Small intestine (tissue), 7 donors: ENCODE measurements at regions not wholly inside any gene's neighbourhood (a gene's known extent, or its start where the extent isn't known, plus 50 kb on each side); places are given as distances from the start of the nearest gene placed in this dataset.

ENCODE experiments used
- DNase-seq, 2 donors: peaks; one replicate each; pipeline versions ENCODE4 v3.0.0 to v3.0.0-alpha.2; 2013
- FAIRE-seq: peaks from 2 replicates; lab custom pipeline; 2012; peaks lifted over from hg19 to GRCh38; lab: Jason Lieb, UNC
- H3K27ac ChIP-seq, 3 donors: one replicate each; pipeline ENCODE4 v1.5.1; 2013; ENCODE audit warnings: low read length in 2 of 3, mild to moderate bottlenecking in 2 of 3, control low read depth in 1 of 3, inconsistent platforms in 1 of 3, low read depth in 1 of 3, moderate library complexity in 1 of 3
- H3K27me3 ChIP-seq, 3 donors: one replicate each; pipeline ENCODE4 v1.6.1; 2013; ENCODE audit warnings: low read length in 3 of 3, inconsistent platforms in 1 of 3; ENCODE audit not compliant: control insufficient read depth in 3 of 3, insufficient read depth in 3 of 3
- H3K36me3 ChIP-seq, 3 donors: one replicate each; pipeline ENCODE4 v1.6.1; 2013; ENCODE audit warnings: low read length in 3 of 3, inconsistent platforms in 1 of 3, low read depth in 1 of 3, mild to moderate bottlenecking in 1 of 3, moderate library complexity in 1 of 3; ENCODE audit not compliant: control insufficient read depth in 3 of 3, insufficient read depth in 2 of 3
- H3K4me1 ChIP-seq, 3 donors: one replicate each; pipeline ENCODE4 v1.6.1; 2013; ENCODE audit warnings: low read length in 2 of 3, inconsistent platforms in 1 of 3, low read depth in 1 of 3, mild to moderate bottlenecking in 1 of 3, moderate library complexity in 1 of 3; ENCODE audit not compliant: control insufficient read depth in 3 of 3, insufficient read depth in 2 of 3
- H3K4me3 ChIP-seq, 3 donors: one replicate each; pipeline ENCODE4 v1.5.1; 2013; ENCODE audit warnings: low read length in 3 of 3, control low read depth in 1 of 3, inconsistent platforms in 1 of 3, low read depth in 1 of 3, mild to moderate bottlenecking in 1 of 3, moderate library complexity in 1 of 3
- H3K9me3 ChIP-seq, 2 donors: one replicate each; pipeline ENCODE4 v1.6.1; 2013; ENCODE audit warnings: low read depth in 1 of 2, low read length in 1 of 2; ENCODE audit not compliant: control insufficient read depth in 2 of 2, insufficient read depth in 1 of 2
- WGBS, 3 donors: extraction: QIAGEN DNeasy Blood & Tissue Kit; methylation state at CpG; one replicate each; pipeline ENCODE4 v1.1.7; 2013; 5-methylcytosine and 5-hydroxymethylcytosine counted together
- donor health status: healthy with polysubstance abuse.
- donor health status: control.
- donor health status: control.
- donor health status: Bipolar disorder and iron deficiency.
- donor health status: healthy.

DNA sequence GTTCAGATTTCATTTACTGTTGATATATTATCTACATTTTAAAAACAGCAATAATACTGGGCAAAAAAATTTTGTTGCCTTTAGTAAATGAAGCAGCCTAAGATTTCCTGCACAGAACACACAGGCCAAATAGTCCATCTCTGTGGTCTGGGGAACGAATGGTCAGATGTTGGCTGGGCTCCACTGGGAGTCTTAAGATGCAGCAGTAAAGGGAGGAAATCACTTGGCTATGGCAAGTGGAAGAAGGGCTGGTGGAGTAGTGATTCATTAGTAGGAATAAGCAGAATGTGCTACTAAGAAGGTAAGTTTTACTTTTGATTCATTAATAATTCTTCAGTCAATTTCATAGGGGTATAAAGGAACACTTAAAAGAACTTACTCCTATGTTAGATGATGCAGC, 91.1 kb upstream of the ARRDC3 start:
- Histone ChIP-seq H3K27me3 (no peaks in the 10 kb centered on the region), H3K4me1 (no peaks in the 10 kb centered on the region), H3K4me3 (no peak overlapping the region), H3K27ac (no peak overlapping the region), H3K9me3 (no peaks in the 10 kb centered on the region), H3K36me3 (no peaks in the 10 kb centered on the region)
- DNase-seq (no peak), FAIRE-seq (no peak)
- 55 to 63% (median 58%) methylated on average over 1 of the region's 1 CpG for WGBS, 3 donors

- DNase-seq (no peak), FAIRE-seq (no peak)
- no peaks in the 10 kb centered on the region for H3K4me1 ChIP-seq
- 71 to 74% (median 72%) methylated on average over 1 of the region's 1 CpG for WGBS, 3 donors
- no peaks in the 10 kb centered on the region for H3K9me3 ChIP-seq
- no peak overlapping the region for H3K27ac ChIP-seq
- no peaks in the 10 kb centered on the region for H3K27me3 ChIP-seq
- no peak overlapping the region for H3K4me3 ChIP-seq
- no peaks in the 10 kb centered on the region for H3K36me3 ChIP-seq
These were observed 89.5 kb upstream of the ARRDC3 start for GRCh38 chr5:91472631-91473030.

- 63 to 73% (median 64%) methylated on average over 10 of the region's 10 CpGs for WGBS, 3 donors
- no peaks in the 10 kb centered on the region for H3K9me3 ChIP-seq
- no peaks in the 10 kb centered on the region for H3K4me1 ChIP-seq
- no peaks in the 10 kb centered on the region for H3K36me3 ChIP-seq
- FAIRE-seq (no peak), DNase-seq (no peak)
- H3K4me3 ChIP-seq = no peak overlapping the region
- no peaks in the 10 kb centered on the region for H3K27me3 ChIP-seq
- H3K27ac ChIP-seq = peak overlapping the region in 1 of 3 donors; percentile 14
These were observed 86.5 kb upstream of the ARRDC3 start for GRCh38 chr5:91469517-91470165.

- no peaks in the 10 kb centered on the region for H3K9me3 ChIP-seq
- no peaks in the 10 kb centered on the region for H3K27me3 ChIP-seq
- H3K36me3 ChIP-seq = no peaks in the 10 kb centered on the region
- no peak overlapping the region for H3K4me3 ChIP-seq
- 67 to 76% (median 71%) methylated on average over 7 of the region's 7 CpGs for WGBS, 3 donors
- DNase-seq = no peak
- H3K4me1 ChIP-seq = no peaks in the 10 kb centered on the region
- peak overlapping the region in 1 of 3 donors; percentile 16 for H3K27ac ChIP-seq
- no peak for FAIRE-seq
These were observed 85.7 kb upstream of the ARRDC3 start for GRCh38 chr5:91468651-91469422.

DNA sequence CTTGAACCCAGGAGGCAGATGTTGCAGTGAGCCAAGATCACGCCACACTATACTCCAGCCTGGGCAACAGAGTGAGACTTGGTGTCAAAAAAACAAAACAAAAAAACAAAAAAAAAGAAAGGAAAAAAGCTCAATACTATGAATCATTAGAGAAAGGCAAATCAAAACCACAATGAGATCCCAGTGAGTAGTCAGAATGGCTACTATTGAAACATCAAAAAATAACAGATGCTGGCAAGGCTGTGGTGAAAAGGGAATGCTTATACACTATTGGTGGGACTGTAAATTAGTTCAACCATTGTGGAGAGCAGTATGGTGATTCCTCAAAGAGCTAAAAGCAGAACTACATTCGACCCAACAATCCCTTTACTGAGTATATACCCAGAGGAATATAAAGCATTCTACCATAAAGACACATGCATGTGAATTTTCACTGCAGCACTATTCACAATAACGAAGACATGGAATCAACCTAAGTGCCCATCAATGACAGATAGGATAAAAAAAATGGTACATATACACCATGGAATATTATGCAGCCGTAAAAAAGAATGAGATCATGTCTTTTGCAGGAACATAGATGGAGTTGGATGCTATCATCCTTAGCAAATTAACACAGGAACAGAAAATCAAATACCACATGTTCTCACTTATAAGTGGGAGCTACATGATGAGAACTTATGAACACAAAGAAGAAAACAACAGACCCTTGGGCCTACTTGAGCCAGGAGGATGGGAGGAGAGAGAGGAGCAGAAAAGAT, 81.9 kb upstream of the ARRDC3 start:
- Histone ChIP-seq H3K27me3 (no peaks in the 10 kb centered on the region), H3K27ac (no peak overlapping the region), H3K36me3 (no peaks in the 10 kb centered on the region), H3K4me3 (no peak overlapping the region), H3K4me1 (no peaks in the 10 kb centered on the region), H3K9me3 (no peaks in the 10 kb centered on the region)
- FAIRE-seq (no peak), DNase-seq (no peak)
- 90 to 95% (median 92%) methylated on average over 4 of the region's 4 CpGs for WGBS, 3 donors

GRCh38 chr5:91457681-91458058, 74.6 kb upstream of the ARRDC3 start:
- FAIRE-seq = no peak
- Histone ChIP-seq H3K9me3 (no peaks in the 10 kb centered on the region), H3K4me3 (no peak overlapping the region), H3K27ac (no peak overlapping the region), H3K4me1 (no peaks in the 10 kb centered on the region), H3K27me3 (no peaks in the 10 kb centered on the region), H3K36me3 (no peaks in the 10 kb centered on the region)
- 88 to 100% (median 96%) methylated on average over 1 of the region's 1 CpG for WGBS, 3 donors
- no peak for DNase-seq

DNA sequence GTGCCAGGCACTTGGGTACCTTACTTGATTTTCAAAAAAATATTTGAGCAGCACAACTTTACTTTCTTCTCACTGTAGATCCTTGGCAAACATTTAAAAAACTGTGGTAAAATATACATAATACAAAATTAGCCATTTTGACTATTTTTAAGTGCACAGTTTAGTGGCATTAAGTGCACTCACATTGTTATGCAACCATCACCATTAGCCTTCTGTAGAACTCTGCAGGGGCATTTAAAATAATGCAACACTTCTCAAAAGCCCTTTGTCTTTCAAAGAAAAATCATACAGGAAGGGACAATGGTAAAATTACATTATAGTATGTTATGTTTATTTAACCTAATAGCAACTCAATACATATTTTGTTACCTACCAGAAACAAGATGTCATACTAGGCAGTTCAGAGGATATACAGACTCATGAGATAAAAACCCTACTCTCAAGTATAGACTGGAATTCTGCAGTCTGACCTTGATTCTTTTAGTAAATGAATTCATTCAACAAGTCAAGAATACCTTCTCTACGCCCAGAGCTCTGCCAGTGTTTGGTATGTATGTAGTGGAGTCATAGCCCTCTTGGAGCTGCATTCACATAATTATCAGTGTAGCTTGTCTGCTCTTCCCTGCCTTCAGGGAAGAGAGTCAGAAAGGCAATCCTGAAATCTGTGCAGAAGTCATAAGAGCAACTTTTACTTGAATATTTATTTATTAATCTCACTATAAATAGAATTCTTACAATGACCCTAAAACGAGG, 74.0 kb upstream of the ARRDC3 start:
- WGBS, 3 donors = 63 to 69% (median 65%) methylated on average over 2 of the region's 2 CpGs
- Histone ChIP-seq H3K4me3 (no peak overlapping the region), H3K27me3 (no peaks in the 10 kb centered on the region), H3K9me3 (no peaks in the 10 kb centered on the region), H3K4me1 (no peaks in the 10 kb centered on the region), H3K36me3 (no peaks in the 10 kb centered on the region), H3K27ac (no peak overlapping the region)
- FAIRE-seq = no peak
- no peak for DNase-seq

- Histone ChIP-seq H3K27me3 (no peaks in the 10 kb centered on the region), H3K27ac (no peak overlapping the region), H3K4me3 (no peak overlapping the region), H3K4me1 (no peaks in the 10 kb centered on the region), H3K9me3 (no peaks in the 10 kb centered on the region), H3K36me3 (no peaks in the 10 kb centered on the region)
- FAIRE-seq (no peak), DNase-seq (peak in 1 of 2 donors; percentile 11)
- 57 to 75% (median 72%) methylated on average over 1 of the region's 1 CpG for WGBS, 3 donors
These were observed 66.0 kb upstream of the ARRDC3 start for GRCh38 chr5:91449083-91449482.
